ENCODE measurements at regions not wholly inside any gene's neighbourhood (a gene's known extent, or its start where the extent isn't known, plus 50 kb on each side); places are given as distances from the start of the nearest gene placed in this dataset.

DNA sequence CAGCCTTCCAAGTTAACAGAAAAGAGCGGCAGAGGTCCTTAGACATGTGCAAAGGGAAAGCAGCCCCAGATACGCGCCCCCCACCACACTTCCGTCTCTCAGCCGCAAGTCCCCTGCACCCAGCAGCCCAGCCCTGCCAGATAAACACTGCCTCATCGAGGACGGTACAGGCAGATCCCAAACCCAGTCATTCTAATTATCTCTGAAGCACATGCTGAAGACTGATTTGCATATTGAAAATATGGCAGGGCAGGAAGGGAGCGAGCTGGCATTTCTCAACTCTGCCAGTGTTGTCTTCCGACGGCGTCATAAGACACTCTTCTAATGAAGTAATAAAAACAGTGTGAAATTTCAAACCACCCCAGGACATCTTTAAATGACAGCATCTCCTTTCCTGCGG is 122.8 kb upstream of the CDH4 start:
- no peak for TF ChIP-seq FOXJ3 (CRISPR knock-in tag; IDR thresholded peaks at IDR 0.05)
- TF ChIP-seq, protein P1, sequence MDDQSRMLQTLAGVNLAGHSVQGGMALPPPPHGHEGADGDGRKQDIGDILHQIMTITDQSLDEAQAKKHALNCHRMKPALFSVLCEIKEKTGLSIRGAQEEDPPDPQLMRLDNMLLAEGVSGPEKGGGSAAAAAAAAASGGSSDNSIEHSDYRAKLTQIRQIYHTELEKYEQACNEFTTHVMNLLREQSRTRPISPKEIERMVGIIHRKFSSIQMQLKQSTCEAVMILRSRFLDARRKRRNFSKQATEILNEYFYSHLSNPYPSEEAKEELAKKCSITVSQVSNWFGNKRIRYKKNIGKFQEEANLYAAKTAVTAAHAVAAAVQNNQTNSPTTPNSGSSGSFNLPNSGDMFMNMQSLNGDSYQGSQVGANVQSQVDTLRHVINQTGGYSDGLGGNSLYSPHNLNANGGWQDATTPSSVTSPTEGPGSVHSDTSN (IDR thresholded peaks at IDR 0.05): no peak
- no peak for TF ChIP-seq NFIC (IDR thresholded peaks at IDR 0.05; ENCODE audit: borderline replicate concordance)
- TF ChIP-seq RXRA (IDR thresholded peaks at IDR 0.05; ENCODE audit: borderline replicate concordance, low read depth): no peak
- TF ChIP-seq, protein P2, sequence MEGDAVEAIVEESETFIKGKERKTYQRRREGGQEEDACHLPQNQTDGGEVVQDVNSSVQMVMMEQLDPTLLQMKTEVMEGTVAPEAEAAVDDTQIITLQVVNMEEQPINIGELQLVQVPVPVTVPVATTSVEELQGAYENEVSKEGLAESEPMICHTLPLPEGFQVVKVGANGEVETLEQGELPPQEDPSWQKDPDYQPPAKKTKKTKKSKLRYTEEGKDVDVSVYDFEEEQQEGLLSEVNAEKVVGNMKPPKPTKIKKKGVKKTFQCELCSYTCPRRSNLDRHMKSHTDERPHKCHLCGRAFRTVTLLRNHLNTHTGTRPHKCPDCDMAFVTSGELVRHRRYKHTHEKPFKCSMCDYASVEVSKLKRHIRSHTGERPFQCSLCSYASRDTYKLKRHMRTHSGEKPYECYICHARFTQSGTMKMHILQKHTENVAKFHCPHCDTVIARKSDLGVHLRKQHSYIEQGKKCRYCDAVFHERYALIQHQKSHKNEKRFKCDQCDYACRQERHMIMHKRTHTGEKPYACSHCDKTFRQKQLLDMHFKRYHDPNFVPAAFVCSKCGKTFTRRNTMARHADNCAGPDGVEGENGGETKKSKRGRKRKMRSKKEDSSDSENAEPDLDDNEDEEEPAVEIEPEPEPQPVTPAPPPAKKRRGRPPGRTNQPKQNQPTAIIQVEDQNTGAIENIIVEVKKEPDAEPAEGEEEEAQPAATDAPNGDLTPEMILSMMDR (IDR thresholded peaks at IDR 0.05): no peak
- TF ChIP-seq GATA2 (CRISPR knock-in tag; IDR thresholded peaks at IDR 0.05): no peak
- no peak for TF ChIP-seq EP300 (IDR thresholded peaks at IDR 0.05; ENCODE audit: borderline replicate concordance in 1 of 2, low read depth in 1 of 2, low read length in 1 of 2)

Data from SK-N-SH (cell line).